Chondrocyte (in vitro differentiated cells): ENCODE measurements at regions not wholly inside any gene's neighbourhood (a gene's known extent, or its start where the extent isn't known, plus 50 kb on each side); places are given as distances from the start of the nearest gene placed in this dataset.

Source experiments
- DNase-seq: peaks from one replicate; pipeline ENCODE4 v3.0.0; 2021; ENCODE audit warnings: mixed read lengths, low spot score
- H3K27ac Mint-ChIP-seq: one replicate; pipeline ENCODE4 v1.8.0; 2021; ENCODE audit warnings: mild to moderate bottlenecking, moderate library complexity, mixed read lengths; ENCODE audit not compliant: unreplicated experiment
- H3K27me3 Mint-ChIP-seq: 2 replicates; pipeline ENCODE4 v1.8.0; 2021; ENCODE audit warnings: low read depth, mixed read lengths
- H3K36me3 Mint-ChIP-seq: 2 replicates; pipeline ENCODE4 v1.8.0; 2021; ENCODE audit warnings: low read depth, mixed read lengths
- H3K4me1 Mint-ChIP-seq: 2 replicates; pipeline ENCODE4 v1.8.0; 2021; ENCODE audit warnings: low read depth, mild to moderate bottlenecking, mixed read lengths
- H3K4me3 Mint-ChIP-seq: one replicate; pipeline ENCODE4 v1.8.0; 2021; ENCODE audit warnings: mild to moderate bottlenecking, moderate library complexity, mixed read lengths; ENCODE audit not compliant: unreplicated experiment
- H3K9me3 Mint-ChIP-seq: 2 replicates; pipeline ENCODE4 v1.8.0; 2021; ENCODE audit warnings: low read depth, mixed read lengths
- TF ChIP-seq, protein P1 (sequence below): fragments of 200-600 bp; sonication (generic); IDR thresholded peaks from 2 replicates; pipeline ENCODE4 v1.5.0; 2021; ENCODE audit warnings: antibody characterized with exemption, mild to moderate bottlenecking, moderate library complexity

DNA sequence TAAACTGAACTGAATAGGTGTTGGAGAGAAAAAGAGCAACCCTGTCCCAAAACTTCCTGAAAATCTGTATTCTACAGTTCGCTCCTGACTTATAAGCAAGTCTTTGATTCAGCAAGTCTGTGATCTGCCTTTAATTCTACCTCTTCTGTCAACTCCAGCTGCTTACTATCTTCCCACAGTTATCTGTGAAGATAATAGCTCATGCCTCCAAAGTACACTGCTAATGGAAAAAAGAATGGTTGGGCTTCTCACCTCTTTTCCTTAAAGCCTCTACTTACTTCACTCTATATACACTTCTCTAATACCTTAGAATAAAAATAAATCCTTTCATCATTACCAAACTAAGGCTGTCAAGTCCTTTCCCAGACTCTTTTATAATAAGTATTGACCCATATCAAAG, 391.5 kb upstream of the MIR17HG start:
- H3K27ac Mint-ChIP-seq = no peak overlapping the region
- no peak for DNase-seq
- H3K4me3 Mint-ChIP-seq = no peak overlapping the region
- TF ChIP-seq, protein P1, sequence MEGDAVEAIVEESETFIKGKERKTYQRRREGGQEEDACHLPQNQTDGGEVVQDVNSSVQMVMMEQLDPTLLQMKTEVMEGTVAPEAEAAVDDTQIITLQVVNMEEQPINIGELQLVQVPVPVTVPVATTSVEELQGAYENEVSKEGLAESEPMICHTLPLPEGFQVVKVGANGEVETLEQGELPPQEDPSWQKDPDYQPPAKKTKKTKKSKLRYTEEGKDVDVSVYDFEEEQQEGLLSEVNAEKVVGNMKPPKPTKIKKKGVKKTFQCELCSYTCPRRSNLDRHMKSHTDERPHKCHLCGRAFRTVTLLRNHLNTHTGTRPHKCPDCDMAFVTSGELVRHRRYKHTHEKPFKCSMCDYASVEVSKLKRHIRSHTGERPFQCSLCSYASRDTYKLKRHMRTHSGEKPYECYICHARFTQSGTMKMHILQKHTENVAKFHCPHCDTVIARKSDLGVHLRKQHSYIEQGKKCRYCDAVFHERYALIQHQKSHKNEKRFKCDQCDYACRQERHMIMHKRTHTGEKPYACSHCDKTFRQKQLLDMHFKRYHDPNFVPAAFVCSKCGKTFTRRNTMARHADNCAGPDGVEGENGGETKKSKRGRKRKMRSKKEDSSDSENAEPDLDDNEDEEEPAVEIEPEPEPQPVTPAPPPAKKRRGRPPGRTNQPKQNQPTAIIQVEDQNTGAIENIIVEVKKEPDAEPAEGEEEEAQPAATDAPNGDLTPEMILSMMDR = no peak
- no peaks in the 10 kb centered on the region for H3K36me3 Mint-ChIP-seq
- H3K4me1 Mint-ChIP-seq = no peaks in the 10 kb centered on the region
- no peaks in the 10 kb centered on the region for H3K27me3 Mint-ChIP-seq
- no peaks in the 10 kb centered on the region for H3K9me3 Mint-ChIP-seq

DNA sequence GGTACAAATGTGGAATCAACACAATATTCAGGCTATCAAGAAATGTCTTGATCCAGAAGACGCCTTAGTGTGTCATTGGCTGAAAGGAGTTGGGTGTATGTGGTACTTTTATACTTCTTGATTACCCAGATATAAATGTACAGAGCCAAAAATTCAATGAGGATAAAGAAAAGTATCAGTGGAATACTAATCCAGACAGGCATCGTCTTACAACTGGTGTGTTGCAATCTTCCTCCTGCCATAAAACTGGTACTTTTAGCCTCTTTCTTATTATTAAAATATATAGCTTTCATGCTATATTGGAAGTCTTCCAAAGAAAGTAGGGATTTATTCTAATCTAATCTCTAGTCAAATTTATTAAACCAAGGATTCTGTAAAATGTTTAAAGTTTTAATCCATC, 388.6 kb upstream of the MIR17HG start:
- Mint-ChIP-seq H3K4me1 (no peaks in the 10 kb centered on the region), H3K27ac (no peak overlapping the region), H3K4me3 (no peak overlapping the region), H3K36me3 (no peaks in the 10 kb centered on the region), H3K9me3 (no peaks in the 10 kb centered on the region), H3K27me3 (no peaks in the 10 kb centered on the region)
- no peak for DNase-seq
- TF ChIP-seq, protein P1 = no peak

DNA sequence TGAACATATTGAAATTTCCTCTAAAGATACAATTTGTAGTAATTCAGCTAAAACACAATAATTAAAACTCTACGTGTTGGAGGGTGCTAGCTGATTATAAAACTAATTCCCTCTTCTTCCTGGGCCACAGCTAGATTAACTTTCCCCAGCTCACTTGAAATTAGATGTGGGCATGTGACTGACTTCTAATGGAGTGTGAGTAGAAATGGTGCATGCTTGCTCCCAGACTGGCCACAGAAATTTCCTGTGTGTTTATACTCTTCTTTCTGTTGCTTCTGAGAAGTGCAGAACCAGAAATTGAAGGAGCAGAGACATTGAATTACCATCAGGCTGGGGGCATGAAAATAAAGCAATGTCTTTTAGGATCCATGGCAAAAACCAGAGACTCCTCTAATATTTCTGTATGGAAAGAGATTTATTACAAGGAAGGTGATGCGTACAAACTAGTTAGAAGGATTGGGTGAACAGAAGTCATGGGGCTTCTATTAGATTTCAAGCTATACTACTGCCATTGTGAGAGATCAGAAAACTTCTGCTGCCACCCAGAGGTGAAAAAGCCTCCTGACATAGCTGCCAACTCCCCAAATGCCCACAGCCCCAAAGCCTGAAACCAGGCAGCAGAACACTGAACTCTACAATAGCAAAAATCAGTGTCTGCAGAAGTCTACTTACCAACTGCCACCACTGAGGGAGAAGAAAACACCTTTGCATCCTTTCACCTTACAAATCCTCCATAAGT, 379.2 kb upstream of the MIR17HG start:
- no peak for DNase-seq
- no peak overlapping the region for H3K27ac Mint-ChIP-seq
- H3K4me1 Mint-ChIP-seq = no peaks in the 10 kb centered on the region
- no peaks in the 10 kb centered on the region for H3K36me3 Mint-ChIP-seq
- no peak overlapping the region for H3K4me3 Mint-ChIP-seq
- peaks cover 1% of the 10 kb centered on the region for H3K27me3 Mint-ChIP-seq
- TF ChIP-seq, protein P1 = peak; percentile 77
- no peaks in the 10 kb centered on the region for H3K9me3 Mint-ChIP-seq

DNA sequence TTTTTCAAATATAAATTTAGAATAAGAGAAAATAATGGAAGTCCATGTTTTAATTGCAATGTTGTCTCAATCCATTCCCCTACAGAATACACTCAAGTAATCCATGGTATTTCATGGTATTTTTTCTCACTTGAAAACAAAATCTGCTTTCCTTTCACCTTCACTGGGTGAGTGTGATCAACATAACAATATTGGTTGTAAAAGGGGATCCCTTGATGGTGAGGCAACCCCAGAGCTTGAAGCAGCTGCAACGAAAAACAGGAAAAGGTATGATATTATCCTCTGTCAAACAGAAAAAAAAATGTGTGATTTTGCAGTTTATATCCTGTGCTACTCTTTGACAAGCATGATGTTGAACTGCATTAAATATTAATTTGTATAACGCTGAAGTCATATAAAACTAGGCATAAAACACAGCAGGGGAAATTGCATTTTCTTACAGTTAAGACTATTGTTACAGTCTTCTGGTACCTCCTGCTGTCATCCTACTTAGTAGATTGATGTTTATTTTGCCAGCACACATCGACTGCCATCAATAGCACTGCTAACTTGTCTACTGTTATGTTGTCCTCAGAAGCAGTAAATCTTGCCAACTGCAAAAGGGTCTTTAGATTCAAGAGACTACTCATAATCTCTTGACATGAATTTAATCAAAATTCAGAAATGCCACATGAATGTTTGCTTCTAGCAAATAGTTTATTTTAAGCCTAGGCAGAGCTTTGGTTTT, 373.1 kb upstream of the MIR17HG start:
- Mint-ChIP-seq H3K27me3 (peaks cover 1% of the 10 kb centered on the region), H3K4me1 (no peaks in the 10 kb centered on the region), H3K36me3 (peaks cover 4% of the 10 kb centered on the region), H3K27ac (no peak overlapping the region), H3K4me3 (no peak overlapping the region), H3K9me3 (peaks cover 16% of the 10 kb centered on the region)
- no peak for DNase-seq
- TF ChIP-seq, protein P1 = no peak

DNA sequence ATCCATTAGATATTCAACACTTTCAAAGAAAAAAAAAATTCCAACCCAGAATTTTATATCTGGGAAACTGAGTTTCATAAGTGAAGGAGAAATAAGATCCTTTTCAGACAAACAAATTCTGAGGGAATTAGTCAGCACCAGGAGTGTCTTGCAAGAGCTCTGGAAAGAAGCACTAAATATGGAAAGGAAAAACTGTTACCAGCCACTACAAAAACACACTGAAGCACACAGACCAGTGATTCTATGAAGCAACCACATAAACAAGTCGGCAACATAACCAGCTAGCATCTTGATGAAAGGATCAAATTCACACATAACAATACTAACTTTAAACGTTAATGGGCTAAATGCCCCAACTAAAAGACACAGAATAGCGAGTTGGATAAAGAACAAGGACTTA, 368.4 kb upstream of the MIR17HG start:
- no peaks in the 10 kb centered on the region for H3K27me3 Mint-ChIP-seq
- TF ChIP-seq, protein P1 = no peak
- no peak overlapping the region for H3K4me3 Mint-ChIP-seq
- peaks cover 4% of the 10 kb centered on the region for H3K36me3 Mint-ChIP-seq
- no peaks in the 10 kb centered on the region for H3K4me1 Mint-ChIP-seq
- H3K9me3 Mint-ChIP-seq = peaks cover 20% of the 10 kb centered on the region
- H3K27ac Mint-ChIP-seq = no peak overlapping the region
- DNase-seq = no peak
